Activated T-helper 1 cell treated with Interleukin-2 at 50 U/mL for 16 hours (primary cell): ENCODE measurements at regions not wholly inside any gene's neighbourhood (a gene's known extent, or its start where the extent isn't known, plus 50 kb on each side); places are given as distances from the start of the nearest gene placed in this dataset.
"Not testable (repeated sequence)": the region's sequence is repeated elsewhere in the genome, so short reads cannot be mapped to it uniquely, and the experiment has no call there.

Source experiments
- DNase-seq: peaks from one replicate; pipeline ENCODE4 v3.0.0-alpha.2; 2020; ENCODE audit warnings: low read depth

- no peak for DNase-seq
These were observed 100.0 kb upstream of the CITED2 start for GRCh38 chr6:139474145-139475108.

- no peak for DNase-seq
These were observed 99.3 kb upstream of the CITED2 start for GRCh38 chr6:139473731-139474130.

GRCh38 chr6:139473231-139473701 is 98.8 kb upstream of the CITED2 start:
- DNase-seq: no peak

GRCh38 chr6:139472351-139473015 is 98.0 kb upstream of the CITED2 start:
- no peak for DNase-seq

- no peak for DNase-seq
These were observed 96.5 kb upstream of the CITED2 start for GRCh38 chr6:139470997-139471396.

GRCh38 chr6:139468178-139468819 is 93.9 kb upstream of the CITED2 start:
- DNase-seq: no peak

- no peak for DNase-seq
These were observed 83.0 kb upstream of the CITED2 start for GRCh38 chr6:139457476-139457875.

- no peak for DNase-seq
These were observed 77.9 kb upstream of the CITED2 start for GRCh38 chr6:139452148-139452876.

- no peak for DNase-seq
These were observed 75.2 kb upstream of the CITED2 start for GRCh38 chr6:139449611-139450000.

GRCh38 chr6:139448998-139449610 is 74.7 kb upstream of the CITED2 start:
- no peak for DNase-seq

- no peak for DNase-seq
These were observed 73.7 kb upstream of the CITED2 start for GRCh38 chr6:139448051-139448649.

GRCh38 chr6:139447656-139447975 is 73.2 kb upstream of the CITED2 start:
- no peak for DNase-seq

GRCh38 chr6:139446768-139447655 is 72.6 kb upstream of the CITED2 start:
- no peak for DNase-seq

- DNase-seq: no peak
These were observed 71.8 kb upstream of the CITED2 start for GRCh38 chr6:139446138-139446715.

GRCh38 chr6:139444273-139444787 is 69.9 kb upstream of the CITED2 start:
- not testable (repeated sequence) for DNase-seq

- DNase-seq: no peak
These were observed 69.0 kb upstream of the CITED2 start for GRCh38 chr6:139443231-139444112.

- no peak for DNase-seq
These were observed 67.8 kb upstream of the CITED2 start for GRCh38 chr6:139442188-139442671.

- no peak for DNase-seq
These were observed 64.9 kb upstream of the CITED2 start for GRCh38 chr6:139439349-139439748.
